ENCODE measurements at regions not wholly inside any gene's neighbourhood (a gene's known extent, or its start where the extent isn't known, plus 50 kb on each side); places are given as distances from the start of the nearest gene placed in this dataset.

- Histone ChIP-seq H3K9ac (no peak overlapping the region), H3K27me3 (ENCODE audit: insufficient read depth, low read depth) (no peaks in the 10 kb centered on the region), H3K4me3 (IDR thresholded peaks at IDR 0.05; ENCODE audit: insufficient read depth, low read depth, low read length) (no peak overlapping the region), H2AFZ (ENCODE audit: low read depth) (no peak overlapping the region), H3K4me2 (no peak overlapping the region), H3K27ac (no peak overlapping the region), H4K20me1 (ENCODE audit: insufficient read depth) (no peaks in the 10 kb centered on the region), H3K4me1 (ENCODE audit: low read depth, poor library complexity, severe bottlenecking) (no peaks in the 10 kb centered on the region), H3K79me2 (ENCODE audit: insufficient read depth, low read depth) (no peaks in the 10 kb centered on the region), H3K36me3 (ENCODE audit: insufficient read depth) (no peaks in the 10 kb centered on the region)
- no peak for TF ChIP-seq CTCF (conservative IDR thresholded peaks at IDR 0.05; ENCODE audit: low read depth, low read length)
These were observed 71.6 kb upstream of the NUDT7 start for GRCh38 chr16:77650761-77651160.

- H4K20me1 ChIP-seq (ENCODE audit: insufficient read depth): no peaks in the 10 kb centered on the region
- H2AFZ ChIP-seq (ENCODE audit: low read depth): no peak overlapping the region
- no peaks in the 10 kb centered on the region for H3K79me2 ChIP-seq (ENCODE audit: insufficient read depth, low read depth)
- H3K4me2 ChIP-seq: no peak overlapping the region
- no peak overlapping the region for H3K9ac ChIP-seq
- no peak overlapping the region for H3K4me3 ChIP-seq (IDR thresholded peaks at IDR 0.05; ENCODE audit: insufficient read depth, low read depth, low read length)
- no peak for TF ChIP-seq CTCF (conservative IDR thresholded peaks at IDR 0.05; ENCODE audit: low read depth, low read length)
- H3K27ac ChIP-seq: no peak overlapping the region
- H3K36me3 ChIP-seq (ENCODE audit: insufficient read depth): no peaks in the 10 kb centered on the region
- no peaks in the 10 kb centered on the region for H3K27me3 ChIP-seq (ENCODE audit: insufficient read depth, low read depth)
- H3K4me1 ChIP-seq (ENCODE audit: low read depth, poor library complexity, severe bottlenecking): no peaks in the 10 kb centered on the region
These were observed 69.9 kb upstream of the NUDT7 start for GRCh38 chr16:77652399-77652798.

- H3K4me3 ChIP-seq (IDR thresholded peaks at IDR 0.05; ENCODE audit: insufficient read depth, low read depth, low read length): no peak overlapping the region
- TF ChIP-seq CTCF (conservative IDR thresholded peaks at IDR 0.05; ENCODE audit: low read depth, low read length): no peak
- H3K4me1 ChIP-seq (ENCODE audit: low read depth, poor library complexity, severe bottlenecking): no peaks in the 10 kb centered on the region
- H3K4me2 ChIP-seq: no peak overlapping the region
- no peaks in the 10 kb centered on the region for H3K36me3 ChIP-seq (ENCODE audit: insufficient read depth)
- no peak overlapping the region for H3K27ac ChIP-seq
- H2AFZ ChIP-seq (ENCODE audit: low read depth): no peak overlapping the region
- no peaks in the 10 kb centered on the region for H4K20me1 ChIP-seq (ENCODE audit: insufficient read depth)
- no peaks in the 10 kb centered on the region for H3K79me2 ChIP-seq (ENCODE audit: insufficient read depth, low read depth)
- H3K9ac ChIP-seq: no peak overlapping the region
- no peaks in the 10 kb centered on the region for H3K27me3 ChIP-seq (ENCODE audit: insufficient read depth, low read depth)
These were observed 65.3 kb upstream of the NUDT7 start for GRCh38 chr16:77657016-77657415.

- Histone ChIP-seq H3K27me3 (ENCODE audit: insufficient read depth, low read depth) (no peaks in the 10 kb centered on the region), H3K79me2 (ENCODE audit: insufficient read depth, low read depth) (no peaks in the 10 kb centered on the region), H3K9ac (no peak overlapping the region), H3K36me3 (ENCODE audit: insufficient read depth) (no peaks in the 10 kb centered on the region), H3K27ac (no peak overlapping the region), H3K4me2 (no peak overlapping the region), H3K4me3 (IDR thresholded peaks at IDR 0.05; ENCODE audit: insufficient read depth, low read depth, low read length) (no peak overlapping the region), H2AFZ (ENCODE audit: low read depth) (no peak overlapping the region), H4K20me1 (ENCODE audit: insufficient read depth) (no peaks in the 10 kb centered on the region), H3K4me1 (ENCODE audit: low read depth, poor library complexity, severe bottlenecking) (no peaks in the 10 kb centered on the region)
- 0 out of 2 replicates have a peak, but pooled peaks have one; percentile 39 for TF ChIP-seq CTCF (conservative IDR thresholded peaks at IDR 0.05; ENCODE audit: low read depth, low read length)
These were observed 62.0 kb upstream of the NUDT7 start for GRCh38 chr16:77660311-77660710.
